GM04503 (cell line): ENCODE measurements at regions not wholly inside any gene's neighbourhood (a gene's known extent, or its start where the extent isn't known, plus 50 kb on each side); places are given as distances from the start of the nearest gene placed in this dataset.

Source experiments
- DNase-seq: peaks from one replicate; pipeline ENCODE4 v3.0.0-alpha.2; 2012; ENCODE audit warnings: low read depth

DNA sequence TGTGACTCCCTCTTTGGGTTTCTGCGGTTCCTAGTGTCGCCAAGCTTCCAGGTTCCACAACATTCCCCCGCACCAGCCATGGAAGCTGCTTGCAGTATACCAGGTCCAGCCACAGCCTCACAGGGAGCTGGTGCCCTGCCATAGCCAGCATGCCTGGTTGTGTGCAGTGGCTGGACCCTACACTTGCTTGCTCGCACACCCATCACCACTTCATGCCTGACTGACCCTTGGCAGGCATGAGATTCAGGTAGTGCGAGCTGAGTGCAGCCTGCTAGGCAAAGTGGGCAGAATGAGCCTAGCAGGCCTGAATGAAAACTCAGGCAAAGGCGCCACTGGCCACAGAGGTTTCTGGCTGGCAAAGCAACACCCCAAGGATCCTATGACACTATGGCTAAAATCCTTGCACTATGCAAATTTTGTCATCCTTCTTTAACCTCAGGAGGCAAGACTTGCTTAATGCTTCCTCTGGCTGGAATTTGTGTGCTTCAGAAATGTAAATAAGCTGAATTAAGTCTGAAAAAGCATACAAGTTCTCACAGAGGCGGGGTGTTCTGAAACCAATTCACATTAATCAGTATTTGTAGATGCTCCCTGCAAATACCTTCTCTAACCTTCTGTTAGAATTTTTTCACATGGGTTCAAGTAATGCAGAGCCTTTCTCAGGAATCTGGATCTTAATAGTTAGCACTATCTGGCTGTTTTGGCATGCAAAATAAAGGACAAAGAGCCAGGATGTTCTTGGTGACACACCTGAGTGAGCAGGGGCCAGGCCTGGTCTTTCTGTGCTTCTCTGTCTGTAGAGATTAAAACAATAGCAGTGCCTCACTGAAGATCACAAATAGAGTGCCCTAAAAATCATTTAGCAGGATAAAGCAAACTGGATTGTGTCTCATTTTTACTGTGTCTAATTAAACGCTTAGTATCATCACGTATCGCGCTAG lies 256.9 kb downstream of the GPATCH2 start:
- DNase-seq: no peak

DNA sequence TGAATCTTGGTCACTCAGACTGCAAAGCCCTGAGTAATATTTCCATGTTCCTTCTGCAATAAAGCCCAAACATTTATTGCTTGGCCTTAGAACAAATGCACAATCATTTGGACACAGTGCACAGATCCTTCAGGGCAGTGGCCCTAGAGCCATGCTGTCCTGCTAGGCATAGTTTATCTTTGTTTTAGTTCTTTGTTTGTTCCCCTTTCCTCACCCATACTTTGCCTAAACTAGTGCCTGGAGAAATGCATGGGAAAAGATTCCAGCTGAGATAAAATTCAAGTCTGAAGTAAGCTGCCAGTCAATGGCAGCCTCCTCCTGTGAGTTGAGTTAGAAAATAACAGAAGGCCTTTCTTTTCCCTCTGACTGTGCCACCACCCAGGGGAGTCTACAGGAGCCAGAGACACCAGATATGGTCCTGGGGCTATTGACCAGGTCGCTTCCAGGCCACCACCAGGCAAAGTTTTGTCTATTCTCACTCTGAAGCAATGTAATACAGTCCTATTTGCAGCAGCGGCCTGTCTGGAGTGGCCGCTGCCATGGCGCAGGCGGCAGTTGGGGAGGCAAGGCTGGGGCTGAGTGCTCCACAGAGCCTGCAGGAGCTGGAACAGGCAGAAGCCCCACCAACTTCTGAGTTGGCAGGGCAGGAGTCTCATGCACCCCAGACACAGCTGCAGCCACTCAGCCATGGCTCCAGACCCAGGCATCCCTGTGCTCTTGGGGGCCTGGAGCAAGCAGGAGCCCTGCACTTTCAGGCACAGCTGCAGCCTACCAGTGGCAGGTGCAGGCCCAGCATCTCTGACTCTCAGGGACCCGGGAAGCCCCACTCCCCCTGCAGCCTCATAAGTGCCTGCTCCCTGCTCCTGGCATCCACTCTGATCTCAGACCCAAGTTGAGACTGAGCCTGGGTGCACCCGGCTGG lies 258.6 kb downstream of the GPATCH2 start:
- DNase-seq: no peak

DNA sequence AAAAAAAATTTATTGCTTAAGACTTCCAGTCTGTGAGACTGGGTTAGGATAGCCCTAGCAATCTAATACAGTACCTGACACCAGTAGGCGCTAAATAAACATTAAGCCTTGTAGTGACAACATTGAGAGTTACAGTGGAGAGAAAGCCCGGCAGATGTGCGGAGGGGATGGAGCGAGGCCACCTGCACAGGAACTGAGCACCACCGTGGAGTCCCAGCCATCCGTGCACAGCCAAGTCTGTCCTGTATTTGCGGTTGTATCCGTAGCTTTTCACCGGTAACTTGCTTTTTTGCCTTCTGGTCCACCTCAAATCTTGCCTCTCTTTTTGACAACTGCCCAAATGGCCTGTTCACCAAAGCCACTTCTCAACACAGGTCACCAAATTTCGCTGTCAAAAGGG lies 260.1 kb downstream of the GPATCH2 start:
- DNase-seq: no peak

- DNase-seq: no peak
Observed at GRCh38 chr1:217369996-217370551, 260.8 kb downstream of the GPATCH2 start.

GRCh38 chr1:217369271-217369981 lies 261.5 kb downstream of the GPATCH2 start:
- DNase-seq: no peak

DNA sequence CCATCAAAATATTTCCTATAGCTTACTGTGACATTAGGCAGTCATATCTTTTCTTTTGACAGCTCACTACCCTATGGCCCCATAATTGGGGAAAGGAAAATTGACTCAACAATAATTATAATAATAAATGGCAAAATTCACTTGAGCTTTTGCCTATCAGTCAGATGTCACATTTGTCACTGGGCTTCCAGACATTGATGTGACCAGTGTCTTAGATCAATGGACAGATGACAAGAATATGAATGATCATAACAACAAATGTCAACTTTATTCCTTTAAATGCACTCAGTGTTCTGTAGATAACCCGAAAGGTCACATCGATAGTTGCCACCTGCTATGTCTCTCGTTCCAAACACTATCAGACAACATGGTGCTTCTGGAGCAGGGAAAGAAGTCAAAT lies 266.7 kb downstream of the GPATCH2 start:
- DNase-seq: no peak

GRCh38 chr1:217363319-217363718 lies 267.6 kb downstream of the GPATCH2 start:
- no peak for DNase-seq

DNA sequence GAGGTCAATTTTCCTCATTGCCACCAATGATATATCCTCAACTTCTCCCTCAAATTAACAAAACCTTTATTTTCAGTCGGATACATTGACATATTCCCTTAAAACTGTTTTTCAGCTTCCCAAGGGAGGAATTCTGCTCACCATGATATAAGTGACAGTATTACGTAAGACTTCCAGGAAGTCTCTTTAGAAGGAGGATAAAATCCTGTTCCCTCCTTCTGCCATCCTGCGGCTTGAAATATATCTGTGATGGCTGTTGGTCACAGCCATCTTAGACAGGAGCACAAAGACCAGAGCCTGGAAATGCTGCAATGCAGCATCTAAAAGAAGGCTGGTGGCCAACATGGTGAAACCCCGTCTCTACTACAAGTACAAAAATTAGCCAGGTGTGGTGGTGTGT lies 270.4 kb downstream of the GPATCH2 start:
- DNase-seq: no peak

GRCh38 chr1:217354895-217355294 lies 276.0 kb downstream of the GPATCH2 start:
- DNase-seq: no peak

DNA sequence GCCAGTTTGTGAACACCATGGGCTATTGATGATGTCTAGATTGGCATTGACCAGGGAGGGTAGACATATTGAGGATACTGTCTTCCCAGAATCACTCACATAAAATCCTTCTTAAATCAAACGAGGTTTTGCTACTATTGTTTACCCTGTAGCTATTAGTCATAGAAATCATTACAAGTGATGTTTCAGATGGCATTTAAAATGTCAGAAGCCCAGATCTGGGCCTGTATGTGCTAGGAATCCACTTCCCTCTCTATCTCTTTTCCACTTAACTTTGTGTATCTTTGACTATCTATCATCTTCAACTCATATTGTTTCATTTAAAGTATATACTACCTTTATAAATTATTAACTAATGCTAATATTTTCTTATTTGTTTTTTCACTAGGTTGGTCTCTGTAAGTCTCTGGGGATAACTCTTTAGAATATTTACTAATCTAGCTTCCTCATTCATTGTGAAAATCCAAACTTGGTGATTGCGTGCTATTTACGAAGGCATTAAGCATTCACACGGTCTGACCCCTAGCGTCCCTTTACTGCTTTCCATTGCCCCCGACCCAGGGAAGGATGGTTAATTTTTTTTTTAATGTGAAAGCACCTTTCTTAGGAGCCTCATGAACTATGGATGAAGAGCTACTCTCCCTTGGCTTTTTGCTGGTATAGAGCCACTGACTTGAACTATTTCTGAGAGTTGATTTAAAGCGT lies 281.8 kb downstream of the GPATCH2 start:
- no peak for DNase-seq

- DNase-seq: no peak
Observed at GRCh38 chr1:217344712-217345111, 286.2 kb downstream of the GPATCH2 start.

DNA sequence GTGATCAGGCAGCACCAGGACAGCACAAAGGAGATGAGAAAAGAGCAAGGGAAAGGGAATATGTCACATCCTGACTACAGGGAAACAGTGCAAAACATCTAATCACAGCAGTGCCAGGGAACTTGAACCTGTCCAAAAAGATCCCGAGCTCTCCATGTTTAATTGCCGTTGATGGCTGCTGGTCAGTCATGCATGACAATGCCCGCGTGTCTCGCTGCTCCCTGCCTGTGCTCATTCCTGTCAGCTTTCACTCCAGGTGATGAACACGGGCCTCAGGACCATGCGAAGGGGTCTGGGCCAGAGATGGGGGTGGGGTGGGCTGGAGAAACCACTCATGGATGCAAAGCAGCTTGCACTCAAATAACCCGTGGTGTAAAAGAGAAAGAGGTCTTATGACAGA lies 287.0 kb downstream of the GPATCH2 start:
- DNase-seq: no peak

DNA sequence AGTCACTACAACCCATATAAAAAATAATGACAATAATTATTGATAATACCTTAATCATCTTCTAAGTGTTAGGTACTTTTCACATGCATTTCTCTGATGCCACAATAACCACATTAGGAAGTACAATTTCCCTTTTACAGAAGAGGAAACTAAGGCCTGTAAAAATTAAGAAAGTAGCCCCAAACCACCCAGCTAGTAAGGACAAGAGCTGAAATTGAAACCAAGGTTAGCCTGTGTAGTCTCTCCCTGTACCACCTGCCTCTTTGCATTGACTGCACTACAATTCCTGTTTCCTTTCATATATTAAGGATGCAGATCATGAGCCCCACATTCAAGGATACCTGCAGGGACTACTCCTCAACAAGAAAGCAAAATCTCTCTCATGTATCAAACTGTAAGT lies 288.8 kb downstream of the GPATCH2 start:
- no peak for DNase-seq

- DNase-seq: no peak
Observed at GRCh38 chr1:217336724-217337123, 294.2 kb downstream of the GPATCH2 start.

DNA sequence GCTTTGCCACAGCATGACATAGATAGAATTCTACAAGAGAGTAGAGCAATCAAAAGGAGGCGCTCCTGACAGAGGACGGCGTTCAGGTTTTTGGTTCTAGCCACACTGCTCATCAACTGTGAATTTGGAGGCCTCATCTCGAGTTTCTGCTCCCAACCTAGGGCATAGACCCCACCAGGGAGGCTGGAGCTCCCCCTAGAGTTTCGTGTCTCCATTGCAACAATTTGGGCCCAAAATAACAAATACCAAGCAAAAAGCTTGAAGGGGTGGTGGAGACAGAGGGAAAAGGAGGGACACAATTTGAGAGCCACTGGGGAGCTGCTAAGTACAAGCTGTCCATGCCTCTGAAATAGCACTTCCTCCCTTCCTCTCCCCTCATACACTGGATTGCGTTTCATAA lies 297.0 kb downstream of the GPATCH2 start:
- no peak for DNase-seq

GRCh38 chr1:217332431-217333065 lies 298.3 kb downstream of the GPATCH2 start:
- no peak for DNase-seq

- no peak for DNase-seq
Observed at GRCh38 chr1:217331698-217332097, 299.2 kb downstream of the GPATCH2 start.

- no peak for DNase-seq
Observed at GRCh38 chr1:217327901-217328300, 303.0 kb downstream of the GPATCH2 start.

DNA sequence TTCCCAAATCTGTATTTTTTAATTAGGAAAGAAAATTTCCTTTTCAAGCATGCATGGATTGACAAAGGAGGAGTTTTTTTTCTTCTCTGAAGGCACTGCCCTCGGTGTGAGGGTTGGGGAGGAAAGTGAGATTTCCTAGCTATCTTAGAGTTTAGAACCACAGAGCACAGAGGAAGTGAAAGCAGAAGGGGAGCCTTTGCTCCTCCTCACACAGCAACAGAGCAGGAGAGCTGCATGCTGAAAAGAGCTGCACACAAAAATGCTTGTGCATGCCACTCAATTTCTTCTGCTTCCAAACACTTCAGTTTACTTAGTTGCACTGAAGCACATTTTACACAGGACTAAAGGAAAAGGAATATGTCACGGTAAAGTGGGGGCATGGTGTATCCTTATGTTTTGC lies 308.1 kb downstream of the GPATCH2 start:
- DNase-seq: no peak

DNA sequence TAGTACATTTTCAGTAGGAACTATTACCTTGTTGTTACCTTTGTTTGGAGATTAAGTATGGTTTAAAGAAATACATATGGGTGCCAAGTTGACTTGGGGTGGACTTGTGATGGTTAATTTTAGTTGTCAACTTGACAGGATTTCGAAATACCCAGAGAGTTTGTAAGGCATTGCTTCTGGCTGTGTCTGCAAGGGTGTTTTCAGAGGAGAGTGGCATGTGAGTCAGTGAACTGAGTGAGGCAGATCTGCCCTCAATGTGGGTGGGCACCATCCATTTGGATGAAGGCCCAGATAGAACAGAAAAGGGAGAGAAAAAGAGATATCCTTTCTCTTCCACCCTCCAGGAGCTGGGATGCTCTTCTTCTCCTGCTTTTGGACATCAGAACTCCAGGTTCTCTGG lies 315.5 kb downstream of the GPATCH2 start:
- no peak for DNase-seq

DNA sequence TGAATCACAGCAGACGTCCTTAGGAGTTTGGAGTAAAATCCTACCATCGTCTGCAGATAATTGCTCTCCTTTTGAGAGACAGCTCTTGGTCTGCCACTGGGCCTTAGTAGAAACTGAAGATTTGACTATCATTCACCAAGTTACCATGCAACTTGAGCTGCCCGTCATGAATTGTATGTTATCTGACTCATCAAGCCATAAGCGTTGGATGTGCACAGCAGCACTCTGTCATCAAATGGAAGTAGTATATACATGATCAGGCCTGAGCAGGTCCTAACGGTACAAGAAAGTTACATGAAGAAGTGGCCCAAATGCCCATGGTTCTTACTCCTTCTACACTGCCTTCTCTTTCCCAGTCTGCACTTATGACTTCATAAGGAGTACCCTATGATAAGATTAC lies 317.8 kb downstream of the GPATCH2 start:
- no peak for DNase-seq
